HEK293 (cell line): ENCODE measurements at regions not wholly inside any gene's neighbourhood (a gene's known extent, or its start where the extent isn't known, plus 50 kb on each side); places are given as distances from the start of the nearest gene placed in this dataset.

ENCODE experiments used
- CTCF ChIA-PET: fragments of 350-600 bp; formaldehyde crosslinking; extraction: SDS; loops from one replicate; lab custom pipeline; 2021; ENCODE audit warnings: antibody characterized with exemption; lab: Yijun Ruan, JAX
- POLR2A ChIA-PET: fragments of 300-600 bp; formaldehyde crosslinking; extraction: SDS; loops from one replicate; lab custom pipeline; 2020; ENCODE audit warnings: antibody characterized with exemption, inconsistent platforms; lab: Yijun Ruan, JAX
- H3K27ac ChIP-seq: fragments of 200-500 bp; sonication (Bioruptor generic); 2 replicates; pipeline ENCODE4 v1.5.1; 2014; ENCODE audit warnings: low read depth, low read length, control low read depth, inconsistent platforms; ENCODE audit errors: extremely low read depth
- H3K36me3 ChIP-seq, 2 experiments: fragments of 200-500 bp in 1 of 2; sonication (Bioruptor generic) in 1 of 2; 1 replicate in 1 of 2; 2 replicates in 1 of 2; pipeline ENCODE4 v1.5.1; 2014 to 2017; ENCODE audit warnings: inconsistent platforms in 2 of 2, low read length in 2 of 2; ENCODE audit not compliant: control insufficient read depth in 2 of 2, insufficient read depth in 1 of 2
- H3K4me1 ChIP-seq: fragments of 200-500 bp; sonication (Bioruptor generic); 2 replicates; pipeline ENCODE4 v1.5.1; 2014; ENCODE audit warnings: mild to moderate bottlenecking, low read length, inconsistent platforms; ENCODE audit not compliant: control insufficient read depth, insufficient read depth
- H3K4me3 ChIP-seq: 2 replicates; pipeline ENCODE4 v1.5.1; 2011; ENCODE audit warnings: low read depth, mild to moderate bottlenecking, control low read depth, low read length, moderate library complexity
- H3K9me3 ChIP-seq: fragments of 200-500 bp; sonication (Bioruptor generic); 2 replicates; pipeline ENCODE4 v1.5.1; 2014; ENCODE audit warnings: low read depth, low read length, inconsistent platforms; ENCODE audit not compliant: control insufficient read depth, insufficient read depth
- GLIS1 ChIP-seq: fragments of 450-650 bp; formaldehyde crosslinking; IDR thresholded peaks from 2 replicates; pipeline ENCODE4 v1.5.1; 2016; ENCODE audit warnings: missing biosample characterization, missing genetic modification characterization
- HOXD13 ChIP-seq: sonication (generic); formaldehyde crosslinking; IDR thresholded peaks from 2 replicates; pipeline ENCODE4 v1.8.0; 2022; ENCODE audit warnings: missing genetic modification reagents, borderline replicate concordance
- KLF8 ChIP-seq: fragments of 450-650 bp; formaldehyde crosslinking; IDR thresholded peaks from 2 replicates; pipeline ENCODE4 v1.5.1; 2016; ENCODE audit warnings: missing biosample characterization, missing genetic modification characterization
- SCRT2 ChIP-seq: fragments of 450-650 bp; formaldehyde crosslinking; IDR thresholded peaks from 2 replicates; pipeline ENCODE4 v1.5.1; 2016; ENCODE audit warnings: missing biosample characterization, missing genetic modification characterization
- SP3 ChIP-seq: fragments of 450-650 bp; formaldehyde crosslinking; IDR thresholded peaks from 2 replicates; pipeline ENCODE4 v1.5.1; 2016; ENCODE audit warnings: missing biosample characterization, missing genetic modification characterization
- ZBTB7A ChIP-seq: fragments of 450-650 bp; formaldehyde crosslinking; IDR thresholded peaks from 2 replicates; pipeline ENCODE4 v1.5.1; 2016; ENCODE audit warnings: low read depth, missing biosample characterization, missing genetic modification characterization
- ZNF132 ChIP-seq: fragments of 450-650 bp; formaldehyde crosslinking; IDR thresholded peaks from 2 replicates; pipeline ENCODE4 v1.5.1; 2017; ENCODE audit warnings: missing biosample characterization, missing genetic modification characterization, borderline replicate concordance
- ZNF18 ChIP-seq: fragments of 450-650 bp; formaldehyde crosslinking; IDR thresholded peaks from 2 replicates; pipeline ENCODE4 v1.5.1; 2016; ENCODE audit warnings: missing biosample characterization, missing genetic modification characterization
- ZNF302 ChIP-seq: fragments of 450-650 bp; formaldehyde crosslinking; IDR thresholded peaks from 2 replicates; pipeline ENCODE4 v1.5.1; 2016; ENCODE audit warnings: missing biosample characterization, missing genetic modification characterization, low read depth
- ZNF350 ChIP-seq: fragments of 450-650 bp; formaldehyde crosslinking; IDR thresholded peaks from 2 replicates; pipeline ENCODE4 v1.5.0; 2017; ENCODE audit warnings: missing biosample characterization, mild to moderate bottlenecking, missing genetic modification characterization
- ZNF513 ChIP-seq: fragments of 450-650 bp; IDR thresholded peaks from 2 replicates; pipeline ENCODE4 v1.5.1; 2018; ENCODE audit warnings: missing biosample characterization, missing genetic modification characterization
- ZNF548 ChIP-seq: fragments of 450-650 bp; formaldehyde crosslinking; IDR thresholded peaks from 2 replicates; pipeline ENCODE4 v1.5.1; 2016; ENCODE audit warnings: missing biosample characterization, missing genetic modification characterization
- ZNF580 ChIP-seq: fragments of 450-650 bp; formaldehyde crosslinking; IDR thresholded peaks from 2 replicates; pipeline ENCODE4 v1.5.1; 2016; ENCODE audit warnings: missing biosample characterization, missing genetic modification characterization
- ZNF600 ChIP-seq: fragments of 450-650 bp; formaldehyde crosslinking; IDR thresholded peaks from 2 replicates; pipeline ENCODE4 v1.5.1; 2016; ENCODE audit warnings: missing biosample characterization, missing genetic modification characterization
- ZNF610 ChIP-seq: fragments of 450-650 bp; formaldehyde crosslinking; IDR thresholded peaks from 2 replicates; pipeline ENCODE4 v1.5.1; 2016; ENCODE audit warnings: missing biosample characterization, missing genetic modification characterization, borderline replicate concordance
- ZNF777 ChIP-seq: fragments of 450-650 bp; formaldehyde crosslinking; IDR thresholded peaks from 2 replicates; pipeline ENCODE4 v1.5.1; 2017; ENCODE audit warnings: missing biosample characterization, missing genetic modification characterization, borderline replicate concordance
- ZNF792 ChIP-seq: fragments of 450-650 bp; formaldehyde crosslinking; IDR thresholded peaks from 2 replicates; pipeline ENCODE4 v1.5.1; 2016; ENCODE audit warnings: missing biosample characterization, missing genetic modification characterization
- ZSCAN18 ChIP-seq: fragments of 450-650 bp; formaldehyde crosslinking; IDR thresholded peaks from 2 replicates; pipeline ENCODE4 v1.5.1; 2016; ENCODE audit warnings: missing biosample characterization, missing genetic modification characterization
- TF ChIP-seq, protein P1 (sequence below): fragments of 450-650 bp; formaldehyde crosslinking; IDR thresholded peaks from 2 replicates; pipeline ENCODE4 v1.5.1; 2016; ENCODE audit warnings: missing biosample characterization, missing genetic modification characterization
- TF ChIP-seq, protein P2 (sequence below): fragments of 450-650 bp; formaldehyde crosslinking; IDR thresholded peaks from 2 replicates; pipeline ENCODE4 v1.5.1; 2016; ENCODE audit warnings: missing biosample characterization, missing genetic modification characterization
- TF ChIP-seq, protein P3 (sequence below): fragments of 450-650 bp; formaldehyde crosslinking; IDR thresholded peaks from 2 replicates; pipeline ENCODE4 v1.5.1; 2017; ENCODE audit warnings: missing biosample characterization, missing genetic modification characterization
- TF ChIP-seq, protein P4 (sequence below): fragments of 450-650 bp; formaldehyde crosslinking; IDR thresholded peaks from 2 replicates; pipeline ENCODE4 v1.5.1; 2016; ENCODE audit warnings: missing biosample characterization, missing genetic modification characterization
- TF ChIP-seq, protein P5 (sequence below): fragments of 450-650 bp; formaldehyde crosslinking; optimal IDR thresholded peaks from 2 replicates; pipeline ENCODE3; 2016; ENCODE audit warnings: missing biosample characterization, mild to moderate bottlenecking, missing genetic modification characterization

GRCh38 chr12:46579474-46579873 is 206.9 kb upstream of the SLC38A2 start (continued):
- no peak for TF ChIP-seq ZNF792 (tag by site-specific recombination)
- no peak for TF ChIP-seq SP3 (tag by site-specific recombination)
- TF ChIP-seq ZNF132 (tag by site-specific recombination) = no peak
- TF ChIP-seq ZBTB7A (tag by site-specific recombination) = no peak
- TF ChIP-seq HOXD13 (CRISPR knock-in tag) = no peak
- TF ChIP-seq, protein P1, sequence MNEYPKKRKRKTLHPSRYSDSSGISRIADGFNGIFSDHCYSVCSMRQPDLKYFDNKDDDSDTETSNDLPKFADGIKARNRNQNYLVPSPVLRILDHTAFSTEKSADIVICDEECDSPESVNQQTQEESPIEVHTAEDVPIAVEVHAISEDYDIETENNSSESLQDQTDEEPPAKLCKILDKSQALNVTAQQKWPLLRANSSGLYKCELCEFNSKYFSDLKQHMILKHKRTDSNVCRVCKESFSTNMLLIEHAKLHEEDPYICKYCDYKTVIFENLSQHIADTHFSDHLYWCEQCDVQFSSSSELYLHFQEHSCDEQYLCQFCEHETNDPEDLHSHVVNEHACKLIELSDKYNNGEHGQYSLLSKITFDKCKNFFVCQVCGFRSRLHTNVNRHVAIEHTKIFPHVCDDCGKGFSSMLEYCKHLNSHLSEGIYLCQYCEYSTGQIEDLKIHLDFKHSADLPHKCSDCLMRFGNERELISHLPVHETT (tag by site-specific recombination) = no peak
- no peak for TF ChIP-seq ZNF580 (tag by site-specific recombination)
- no peak for TF ChIP-seq ZSCAN18 (tag by site-specific recombination)
- TF ChIP-seq ZNF777 = no peak
- TF ChIP-seq, all 188 proteins: peak for 0

DNA sequence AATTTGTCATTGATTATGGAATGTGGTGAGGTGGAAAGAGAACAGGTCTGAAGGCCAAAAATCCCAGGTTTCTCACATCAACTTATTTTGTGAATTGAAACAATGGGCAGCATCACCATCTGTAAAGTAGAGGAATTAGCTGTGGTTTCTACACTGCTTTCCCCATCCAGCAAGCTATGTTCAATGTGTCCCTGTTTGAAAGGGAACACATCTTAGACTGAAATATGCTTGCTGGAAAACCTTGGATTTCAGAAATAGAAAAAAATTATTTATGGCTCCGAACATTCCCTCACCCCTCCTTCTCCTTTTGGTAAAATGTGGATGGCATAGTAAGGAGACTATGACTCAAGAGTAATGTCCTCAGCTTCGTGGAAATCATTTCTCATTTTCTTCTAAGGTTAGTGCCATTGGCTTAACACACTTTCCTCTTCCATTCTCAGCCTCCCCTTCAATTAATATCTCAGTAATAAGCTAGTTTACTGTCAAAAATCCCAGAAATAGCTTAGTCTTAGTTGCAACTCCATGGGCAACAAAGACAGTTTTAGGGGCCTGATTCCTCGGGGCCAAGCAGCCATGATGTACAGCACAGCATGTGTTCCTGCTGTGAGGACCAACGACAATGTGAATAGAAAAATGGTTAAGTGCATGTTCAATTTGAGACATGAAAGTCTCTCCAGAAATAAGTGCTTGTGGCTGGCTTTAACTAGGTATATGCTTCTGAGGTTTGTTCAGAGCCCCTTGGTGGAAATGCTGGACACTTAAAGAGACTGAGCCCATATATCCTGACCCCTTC is 205.8 kb upstream of the SLC38A2 start:
- no peak overlapping the region for H3K27ac ChIP-seq
- H3K36me3 ChIP-seq = no peaks in the 10 kb centered on the region
- no peak overlapping the region for H3K4me3 ChIP-seq
- H3K4me1 ChIP-seq = no peaks in the 10 kb centered on the region
- CTCF ChIA-PET = interaction anchor here (0.7 kb wide), 1 partner anchor 1128 kb away, joined by 4 read pairs; the partner anchor contains the start of gene RPAP3
- H3K9me3 ChIP-seq = no peaks in the 10 kb centered on the region
- POLR2A ChIA-PET = no interaction called here
- TF ChIP-seq ZNF792 (tag by site-specific recombination) (no peak), GLIS1 (tag by site-specific recombination) (no peak), ZNF513 (no peak), ZNF548 (no peak), ZNF610 (no peak), ZNF302 (tag by site-specific recombination) (no peak), ZNF600 (tag by site-specific recombination) (no peak), ZNF18 (tag by site-specific recombination) (no peak), KLF8 (tag by site-specific recombination) (no peak), SCRT2 (tag by site-specific recombination) (no peak), ZNF350 (tag by site-specific recombination) (no peak)
- TF ChIP-seq, protein P2, sequence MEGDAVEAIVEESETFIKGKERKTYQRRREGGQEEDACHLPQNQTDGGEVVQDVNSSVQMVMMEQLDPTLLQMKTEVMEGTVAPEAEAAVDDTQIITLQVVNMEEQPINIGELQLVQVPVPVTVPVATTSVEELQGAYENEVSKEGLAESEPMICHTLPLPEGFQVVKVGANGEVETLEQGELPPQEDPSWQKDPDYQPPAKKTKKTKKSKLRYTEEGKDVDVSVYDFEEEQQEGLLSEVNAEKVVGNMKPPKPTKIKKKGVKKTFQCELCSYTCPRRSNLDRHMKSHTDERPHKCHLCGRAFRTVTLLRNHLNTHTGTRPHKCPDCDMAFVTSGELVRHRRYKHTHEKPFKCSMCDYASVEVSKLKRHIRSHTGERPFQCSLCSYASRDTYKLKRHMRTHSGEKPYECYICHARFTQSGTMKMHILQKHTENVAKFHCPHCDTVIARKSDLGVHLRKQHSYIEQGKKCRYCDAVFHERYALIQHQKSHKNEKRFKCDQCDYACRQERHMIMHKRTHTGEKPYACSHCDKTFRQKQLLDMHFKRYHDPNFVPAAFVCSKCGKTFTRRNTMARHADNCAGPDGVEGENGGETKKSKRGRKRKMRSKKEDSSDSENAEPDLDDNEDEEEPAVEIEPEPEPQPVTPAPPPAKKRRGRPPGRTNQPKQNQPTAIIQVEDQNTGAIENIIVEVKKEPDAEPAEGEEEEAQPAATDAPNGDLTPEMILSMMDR (tag by site-specific recombination) = no peak
- TF ChIP-seq, protein P3, sequence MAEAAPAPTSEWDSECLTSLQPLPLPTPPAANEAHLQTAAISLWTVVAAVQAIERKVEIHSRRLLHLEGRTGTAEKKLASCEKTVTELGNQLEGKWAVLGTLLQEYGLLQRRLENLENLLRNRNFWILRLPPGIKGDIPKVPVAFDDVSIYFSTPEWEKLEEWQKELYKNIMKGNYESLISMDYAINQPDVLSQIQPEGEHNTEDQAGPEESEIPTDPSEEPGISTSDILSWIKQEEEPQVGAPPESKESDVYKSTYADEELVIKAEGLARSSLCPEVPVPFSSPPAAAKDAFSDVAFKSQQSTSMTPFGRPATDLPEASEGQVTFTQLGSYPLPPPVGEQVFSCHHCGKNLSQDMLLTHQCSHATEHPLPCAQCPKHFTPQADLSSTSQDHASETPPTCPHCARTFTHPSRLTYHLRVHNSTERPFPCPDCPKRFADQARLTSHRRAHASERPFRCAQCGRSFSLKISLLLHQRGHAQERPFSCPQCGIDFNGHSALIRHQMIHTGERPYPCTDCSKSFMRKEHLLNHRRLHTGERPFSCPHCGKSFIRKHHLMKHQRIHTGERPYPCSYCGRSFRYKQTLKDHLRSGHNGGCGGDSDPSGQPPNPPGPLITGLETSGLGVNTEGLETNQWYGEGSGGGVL (tag by site-specific recombination) = no peak
- TF ChIP-seq, protein P4, sequence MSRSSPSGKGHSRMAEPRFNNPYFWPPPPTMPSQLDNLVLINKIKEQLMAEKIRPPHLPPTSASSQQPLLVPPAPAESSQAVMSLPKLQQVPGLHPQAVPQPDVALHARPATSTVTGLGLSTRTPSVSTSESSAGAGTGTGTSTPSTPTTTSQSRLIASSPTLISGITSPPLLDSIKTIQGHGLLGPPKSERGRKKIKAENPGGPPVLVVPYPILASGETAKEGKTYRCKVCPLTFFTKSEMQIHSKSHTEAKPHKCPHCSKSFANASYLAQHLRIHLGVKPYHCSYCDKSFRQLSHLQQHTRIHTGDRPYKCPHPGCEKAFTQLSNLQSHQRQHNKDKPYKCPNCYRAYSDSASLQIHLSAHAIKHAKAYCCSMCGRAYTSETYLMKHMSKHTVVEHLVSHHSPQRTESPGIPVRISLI (tag by site-specific recombination) = no peak
- TF ChIP-seq, protein P5, sequence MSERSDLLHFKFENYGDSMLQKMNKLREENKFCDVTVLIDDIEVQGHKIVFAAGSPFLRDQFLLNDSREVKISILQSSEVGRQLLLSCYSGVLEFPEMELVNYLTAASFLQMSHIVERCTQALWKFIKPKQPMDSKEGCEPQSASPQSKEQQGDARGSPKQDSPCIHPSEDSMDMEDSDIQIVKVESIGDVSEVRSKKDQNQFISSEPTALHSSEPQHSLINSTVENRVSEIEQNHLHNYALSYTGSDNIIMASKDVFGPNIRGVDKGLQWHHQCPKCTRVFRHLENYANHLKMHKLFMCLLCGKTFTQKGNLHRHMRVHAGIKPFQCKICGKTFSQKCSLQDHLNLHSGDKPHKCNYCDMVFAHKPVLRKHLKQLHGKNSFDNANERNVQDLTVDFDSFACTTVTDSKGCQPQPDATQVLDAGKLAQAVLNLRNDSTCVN = no peak
